ENCODE measurements at regions not wholly inside any gene's neighbourhood (a gene's known extent, or its start where the extent isn't known, plus 50 kb on each side); places are given as distances from the start of the nearest gene placed in this dataset.

DNA sequence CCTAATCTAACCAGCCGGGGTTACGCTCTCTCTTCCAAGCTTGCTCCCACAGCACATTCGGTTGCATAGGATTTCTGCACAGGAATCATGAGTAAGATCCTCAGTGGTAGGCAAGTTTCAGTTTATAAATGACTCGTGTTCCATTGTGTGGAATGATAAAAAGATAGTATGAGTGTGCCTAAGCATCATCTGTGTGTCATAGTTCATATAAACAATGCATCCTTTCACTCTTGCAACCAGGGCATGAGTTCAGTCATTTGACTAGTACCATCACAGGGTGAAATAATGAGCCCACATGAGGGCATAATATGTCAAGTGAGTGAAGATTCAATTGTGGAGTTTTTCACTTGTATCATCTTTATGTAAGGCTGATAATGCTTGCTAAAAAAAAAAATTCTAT, 417.1 kb upstream of the CDH2 start:
- no peak for ATAC-seq
- TF ChIP-seq RARB (CRISPR knock-in tag; IDR thresholded peaks at IDR 0.05), result no peak

DNA sequence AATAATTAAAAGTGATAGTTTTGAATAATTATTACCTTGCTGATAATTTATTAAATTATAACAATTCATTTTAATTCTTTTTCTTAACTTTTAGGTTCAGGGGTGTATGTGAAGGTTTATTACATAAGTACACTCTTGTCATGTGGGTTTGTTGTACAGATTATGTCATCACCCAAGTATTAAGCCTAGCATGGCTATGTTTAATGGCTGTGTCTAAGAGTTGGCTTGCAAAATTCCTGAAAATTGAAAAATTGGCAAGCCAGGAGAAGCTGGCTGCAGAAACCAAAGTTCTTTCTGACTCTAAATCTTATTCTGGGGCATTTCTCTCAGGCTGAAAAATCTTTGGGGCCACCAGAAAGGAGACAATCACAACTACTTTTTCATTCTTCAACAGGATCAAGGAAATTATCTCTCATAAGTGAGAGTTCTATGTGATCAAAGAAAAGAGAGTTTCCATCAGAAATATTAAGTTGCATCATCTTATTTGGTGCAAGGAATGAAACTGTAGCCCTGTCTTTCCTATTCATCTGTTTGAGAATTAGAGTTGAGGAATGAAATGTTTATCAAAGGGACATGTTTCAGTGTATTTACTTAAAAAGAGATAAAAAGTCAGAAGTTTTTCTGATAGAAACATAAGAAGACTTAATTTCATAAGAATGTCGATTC, 412.1 kb upstream of the CDH2 start:
- TF ChIP-seq, protein P1, sequence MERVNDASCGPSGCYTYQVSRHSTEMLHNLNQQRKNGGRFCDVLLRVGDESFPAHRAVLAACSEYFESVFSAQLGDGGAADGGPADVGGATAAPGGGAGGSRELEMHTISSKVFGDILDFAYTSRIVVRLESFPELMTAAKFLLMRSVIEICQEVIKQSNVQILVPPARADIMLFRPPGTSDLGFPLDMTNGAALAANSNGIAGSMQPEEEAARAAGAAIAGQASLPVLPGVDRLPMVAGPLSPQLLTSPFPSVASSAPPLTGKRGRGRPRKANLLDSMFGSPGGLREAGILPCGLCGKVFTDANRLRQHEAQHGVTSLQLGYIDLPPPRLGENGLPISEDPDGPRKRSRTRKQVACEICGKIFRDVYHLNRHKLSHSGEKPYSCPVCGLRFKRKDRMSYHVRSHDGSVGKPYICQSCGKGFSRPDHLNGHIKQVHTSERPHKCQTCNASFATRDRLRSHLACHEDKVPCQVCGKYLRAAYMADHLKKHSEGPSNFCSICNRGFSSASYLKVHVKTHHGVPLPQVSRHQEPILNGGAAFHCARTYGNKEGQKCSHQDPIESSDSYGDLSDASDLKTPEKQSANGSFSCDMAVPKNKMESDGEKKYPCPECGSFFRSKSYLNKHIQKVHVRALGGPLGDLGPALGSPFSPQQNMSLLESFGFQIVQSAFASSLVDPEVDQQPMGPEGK (CRISPR knock-in tag; IDR thresholded peaks at IDR 0.05; ENCODE audit: borderline replicate concordance), result no peak
- peak; percentile 69 for TF ChIP-seq ISL1 (CRISPR knock-in tag; IDR thresholded peaks at IDR 0.05)
- no peak; the same call in 2 of the 3 replicates for ATAC-seq

DNA sequence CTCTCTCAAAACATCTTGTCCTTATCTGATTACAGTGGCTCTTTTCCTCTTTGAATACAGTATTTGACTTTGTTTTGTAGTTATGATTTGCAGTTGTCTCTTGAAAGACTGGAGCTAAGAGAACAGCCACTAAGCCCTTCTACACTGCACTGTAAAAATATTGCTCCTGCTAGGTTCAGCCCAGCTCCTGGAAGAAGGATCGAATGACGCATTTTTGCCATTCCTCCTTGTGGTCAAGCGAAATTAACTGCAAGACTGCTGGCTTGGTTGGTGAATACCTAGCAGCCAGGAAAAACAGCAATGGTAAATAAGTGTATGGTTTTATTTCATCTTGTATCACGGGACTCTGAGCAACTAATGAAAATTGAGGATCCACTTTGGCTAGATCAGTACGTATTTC, 407.8 kb upstream of the CDH2 start:
- ATAC-seq, result peak; percentile 85
- 0 out of 2 replicates have a peak, but pooled peaks have one; percentile 7 for TF ChIP-seq ISL1 (CRISPR knock-in tag; IDR thresholded peaks at IDR 0.05)
- TF ChIP-seq, protein P2, sequence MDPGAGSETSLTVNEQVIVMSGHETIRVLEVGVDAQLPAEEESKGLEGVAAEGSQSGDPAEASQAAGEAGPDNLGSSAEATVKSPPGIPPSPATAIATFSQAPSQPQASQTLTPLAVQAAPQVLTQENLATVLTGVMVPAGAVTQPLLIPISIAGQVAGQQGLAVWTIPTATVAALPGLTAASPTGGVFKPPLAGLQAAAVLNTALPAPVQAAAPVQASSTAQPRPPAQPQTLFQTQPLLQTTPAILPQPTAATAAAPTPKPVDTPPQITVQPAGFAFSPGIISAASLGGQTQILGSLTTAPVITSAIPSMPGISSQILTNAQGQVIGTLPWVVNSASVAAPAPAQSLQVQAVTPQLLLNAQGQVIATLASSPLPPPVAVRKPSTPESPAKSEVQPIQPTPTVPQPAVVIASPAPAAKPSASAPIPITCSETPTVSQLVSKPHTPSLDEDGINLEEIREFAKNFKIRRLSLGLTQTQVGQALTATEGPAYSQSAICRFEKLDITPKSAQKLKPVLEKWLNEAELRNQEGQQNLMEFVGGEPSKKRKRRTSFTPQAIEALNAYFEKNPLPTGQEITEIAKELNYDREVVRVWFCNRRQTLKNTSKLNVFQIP (CRISPR knock-in tag; IDR thresholded peaks at IDR 0.05; ENCODE audit: borderline replicate concordance, low read depth), result no peak

DNA sequence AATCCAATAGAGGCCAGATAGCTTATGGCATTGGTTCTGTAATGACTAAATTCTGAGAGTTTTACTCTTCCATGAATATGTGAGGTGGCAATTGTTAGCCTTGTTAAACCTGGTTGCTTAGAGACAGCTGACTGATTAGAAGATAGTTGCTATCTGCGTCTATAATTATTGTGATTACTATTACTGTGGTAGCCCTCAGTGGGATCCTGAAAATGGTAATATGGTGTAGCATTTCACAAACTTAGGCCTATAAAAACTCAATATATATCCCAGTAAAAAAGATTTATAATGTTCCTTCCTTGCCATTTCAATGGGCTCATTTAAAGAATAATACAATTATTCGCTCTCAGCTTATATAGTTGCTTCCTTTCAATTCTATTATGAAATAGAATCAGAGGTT, 405.8 kb upstream of the CDH2 start:
- TF ChIP-seq OSR1 (CRISPR knock-in tag; IDR thresholded peaks at IDR 0.05) (no peak), PPARA (CRISPR knock-in tag; IDR thresholded peaks at IDR 0.05; ENCODE audit: borderline replicate concordance) (no peak), ARNTL (CRISPR knock-in tag; IDR thresholded peaks at IDR 0.05; ENCODE audit: borderline replicate concordance, low read depth) (no peak), ZNF70 (CRISPR knock-in tag; IDR thresholded peaks at IDR 0.05) (no peak), ZNF565 (CRISPR knock-in tag; conservative IDR thresholded peaks at IDR 0.05; ENCODE audit: low read depth) (no peak), ZFP3 (CRISPR knock-in tag; IDR thresholded peaks at IDR 0.05) (no peak), ZFP30 (CRISPR knock-in tag; IDR thresholded peaks at IDR 0.05) (no peak), ESRRG (CRISPR knock-in tag; IDR thresholded peaks at IDR 0.05) (no peak), TCF4 (CRISPR knock-in tag; IDR thresholded peaks at IDR 0.05; ENCODE audit: borderline replicate concordance) (no peak)
- TF ChIP-seq, protein P3, sequence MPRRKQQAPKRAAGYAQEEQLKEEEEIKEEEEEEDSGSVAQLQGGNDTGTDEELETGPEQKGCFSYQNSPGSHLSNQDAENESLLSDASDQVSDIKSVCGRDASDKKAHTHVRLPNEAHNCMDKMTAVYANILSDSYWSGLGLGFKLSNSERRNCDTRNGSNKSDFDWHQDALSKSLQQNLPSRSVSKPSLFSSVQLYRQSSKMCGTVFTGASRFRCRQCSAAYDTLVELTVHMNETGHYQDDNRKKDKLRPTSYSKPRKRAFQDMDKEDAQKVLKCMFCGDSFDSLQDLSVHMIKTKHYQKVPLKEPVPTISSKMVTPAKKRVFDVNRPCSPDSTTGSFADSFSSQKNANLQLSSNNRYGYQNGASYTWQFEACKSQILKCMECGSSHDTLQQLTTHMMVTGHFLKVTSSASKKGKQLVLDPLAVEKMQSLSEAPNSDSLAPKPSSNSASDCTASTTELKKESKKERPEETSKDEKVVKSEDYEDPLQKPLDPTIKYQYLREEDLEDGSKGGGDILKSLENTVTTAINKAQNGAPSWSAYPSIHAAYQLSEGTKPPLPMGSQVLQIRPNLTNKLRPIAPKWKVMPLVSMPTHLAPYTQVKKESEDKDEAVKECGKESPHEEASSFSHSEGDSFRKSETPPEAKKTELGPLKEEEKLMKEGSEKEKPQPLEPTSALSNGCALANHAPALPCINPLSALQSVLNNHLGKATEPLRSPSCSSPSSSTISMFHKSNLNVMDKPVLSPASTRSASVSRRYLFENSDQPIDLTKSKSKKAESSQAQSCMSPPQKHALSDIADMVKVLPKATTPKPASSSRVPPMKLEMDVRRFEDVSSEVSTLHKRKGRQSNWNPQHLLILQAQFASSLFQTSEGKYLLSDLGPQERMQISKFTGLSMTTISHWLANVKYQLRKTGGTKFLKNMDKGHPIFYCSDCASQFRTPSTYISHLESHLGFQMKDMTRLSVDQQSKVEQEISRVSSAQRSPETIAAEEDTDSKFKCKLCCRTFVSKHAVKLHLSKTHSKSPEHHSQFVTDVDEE (CRISPR knock-in tag; IDR thresholded peaks at IDR 0.05), result no peak
- TF ChIP-seq, protein P4, sequence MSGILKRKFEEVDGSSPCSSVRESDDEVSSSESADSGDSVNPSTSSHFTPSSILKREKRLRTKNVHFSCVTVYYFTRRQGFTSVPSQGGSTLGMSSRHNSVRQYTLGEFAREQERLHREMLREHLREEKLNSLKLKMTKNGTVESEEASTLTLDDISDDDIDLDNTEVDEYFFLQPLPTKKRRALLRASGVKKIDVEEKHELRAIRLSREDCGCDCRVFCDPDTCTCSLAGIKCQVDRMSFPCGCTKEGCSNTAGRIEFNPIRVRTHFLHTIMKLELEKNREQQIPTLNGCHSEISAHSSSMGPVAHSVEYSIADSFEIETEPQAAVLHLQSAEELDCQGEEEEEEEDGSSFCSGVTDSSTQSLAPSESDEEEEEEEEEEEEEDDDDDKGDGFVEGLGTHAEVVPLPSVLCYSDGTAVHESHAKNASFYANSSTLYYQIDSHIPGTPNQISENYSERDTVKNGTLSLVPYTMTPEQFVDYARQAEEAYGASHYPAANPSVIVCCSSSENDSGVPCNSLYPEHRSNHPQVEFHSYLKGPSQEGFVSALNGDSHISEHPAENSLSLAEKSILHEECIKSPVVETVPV (CRISPR knock-in tag; IDR thresholded peaks at IDR 0.05), result no peak
- TF ChIP-seq, protein P5, sequence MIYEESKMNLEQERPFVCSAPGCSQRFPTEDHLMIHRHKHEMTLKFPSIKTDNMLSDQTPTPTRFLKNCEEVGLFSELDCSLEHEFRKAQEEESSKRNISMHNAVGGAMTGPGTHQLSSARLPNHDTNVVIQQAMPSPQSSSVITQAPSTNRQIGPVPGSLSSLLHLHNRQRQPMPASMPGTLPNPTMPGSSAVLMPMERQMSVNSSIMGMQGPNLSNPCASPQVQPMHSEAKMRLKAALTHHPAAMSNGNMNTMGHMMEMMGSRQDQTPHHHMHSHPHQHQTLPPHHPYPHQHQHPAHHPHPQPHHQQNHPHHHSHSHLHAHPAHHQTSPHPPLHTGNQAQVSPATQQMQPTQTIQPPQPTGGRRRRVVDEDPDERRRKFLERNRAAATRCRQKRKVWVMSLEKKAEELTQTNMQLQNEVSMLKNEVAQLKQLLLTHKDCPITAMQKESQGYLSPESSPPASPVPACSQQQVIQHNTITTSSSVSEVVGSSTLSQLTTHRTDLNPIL (CRISPR knock-in tag; IDR thresholded peaks at IDR 0.05; ENCODE audit: low read depth), result no peak
- ATAC-seq, result no peak

DNA sequence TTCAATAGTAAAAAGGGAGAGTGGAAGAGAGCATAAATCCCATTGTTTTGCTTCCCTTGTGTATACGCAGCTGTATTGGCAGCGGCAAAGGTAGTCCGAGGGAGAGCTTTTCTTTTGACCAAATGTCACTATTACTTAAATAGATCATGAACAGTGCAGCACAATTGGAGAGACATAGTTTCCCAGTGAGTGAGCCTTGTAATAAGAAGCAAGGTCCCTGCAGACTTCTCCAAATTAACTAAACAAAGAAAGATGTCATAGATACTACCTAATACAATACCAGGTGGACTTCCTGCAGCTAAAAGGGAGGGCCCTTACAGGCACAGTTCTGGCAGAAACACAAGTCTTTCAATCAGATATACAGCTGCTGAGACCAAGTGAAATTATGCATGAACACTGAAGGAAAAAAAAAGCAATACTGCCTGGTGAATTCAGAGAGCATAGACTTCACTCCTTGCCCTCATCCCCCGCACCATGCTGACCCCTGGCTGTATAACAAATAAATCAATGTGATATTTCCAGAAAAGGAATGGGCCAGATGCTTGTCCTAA, 404.7 kb upstream of the CDH2 start:
- TF ChIP-seq ISL1 (CRISPR knock-in tag; IDR thresholded peaks at IDR 0.05) (peak; percentile 46; the same call in 1 of the 2 replicates), PPARA (CRISPR knock-in tag; IDR thresholded peaks at IDR 0.05; ENCODE audit: borderline replicate concordance) (no peak), GLIS3 (CRISPR knock-in tag; IDR thresholded peaks at IDR 0.05) (no peak), ESRRG (CRISPR knock-in tag; IDR thresholded peaks at IDR 0.05) (no peak), ZC3H10 (CRISPR knock-in tag; IDR thresholded peaks at IDR 0.05) (0 out of 2 replicates have a peak, but pooled peaks have one; percentile 13)
- peak; percentile 87 for ATAC-seq

All from SK-N-SH treated with all-trans-retinoic acid at 6 μM for 48 hours (cell line).